NCI-H2029 (cell line): ENCODE measurements at regions not wholly inside any gene's neighbourhood (a gene's known extent, or its start where the extent isn't known, plus 50 kb on each side); places are given as distances from the start of the nearest gene placed in this dataset.
A peak's percentile ranks its signal among the peaks of the same experiment; 100 is the strongest.
"Not testable (repeated sequence)": the region's sequence is repeated elsewhere in the genome, so short reads cannot be mapped to it uniquely, and the experiment has no call there.

Experiments
- DNase-seq: peaks from one replicate; lab custom pipeline; 2025; lab: John Stamatoyannopoulos, UW

DNA sequence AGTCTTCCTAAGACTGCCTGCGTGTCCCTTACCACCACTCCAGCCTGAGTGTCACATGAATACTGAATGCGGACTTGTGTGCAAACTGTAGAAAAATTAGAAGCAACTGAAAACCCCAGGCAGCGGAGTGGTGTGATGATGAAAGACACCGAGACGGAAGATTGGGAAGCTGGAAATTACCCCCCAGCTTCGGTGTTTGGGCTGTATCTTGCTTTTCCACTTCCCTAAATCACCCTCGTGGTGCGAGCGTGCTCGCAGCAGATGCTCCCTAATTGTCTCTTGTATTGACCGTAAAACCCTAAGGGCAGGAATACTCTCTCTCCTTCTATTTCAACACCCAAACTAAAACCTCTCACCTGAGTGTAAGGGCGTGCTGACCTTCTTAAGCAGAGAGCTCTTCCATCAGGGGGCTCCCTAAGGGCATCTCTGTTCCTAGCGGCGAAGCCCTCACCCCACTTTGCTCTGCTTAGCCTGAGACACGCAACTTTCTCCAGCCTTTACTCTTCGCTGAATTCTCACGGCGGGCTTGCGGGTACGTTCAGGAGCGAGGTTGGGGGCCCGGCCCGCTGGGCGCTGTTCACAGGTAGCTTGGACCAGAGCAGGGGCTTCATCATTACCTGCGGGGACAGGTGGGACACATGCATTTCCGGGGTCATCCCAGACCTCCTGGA lies 62.4 kb downstream of the CRYBB2 start:
- no peak for DNase-seq

DNA sequence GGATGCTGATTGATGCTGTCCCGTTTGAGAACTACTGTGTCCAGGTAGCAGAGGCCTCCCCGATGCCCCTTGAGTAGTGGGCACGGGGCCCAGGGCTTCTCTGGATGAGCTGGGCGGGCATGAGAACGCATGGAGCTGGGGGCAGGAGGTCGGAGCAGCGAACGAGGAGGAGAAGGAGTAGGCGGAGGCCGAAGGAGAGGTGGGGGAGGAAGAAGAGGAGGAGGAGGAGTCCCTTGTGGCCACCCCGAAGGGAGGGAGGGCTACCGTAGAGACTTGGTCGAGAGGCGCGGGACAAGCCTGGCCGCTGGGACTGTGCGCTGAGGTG lies 62.9 kb downstream of the CRYBB2 start:
- DNase-seq: no peak

GRCh38 chr22:25282671-25283561 lies 63.5 kb downstream of the CRYBB2 start:
- no peak for DNase-seq

DNA sequence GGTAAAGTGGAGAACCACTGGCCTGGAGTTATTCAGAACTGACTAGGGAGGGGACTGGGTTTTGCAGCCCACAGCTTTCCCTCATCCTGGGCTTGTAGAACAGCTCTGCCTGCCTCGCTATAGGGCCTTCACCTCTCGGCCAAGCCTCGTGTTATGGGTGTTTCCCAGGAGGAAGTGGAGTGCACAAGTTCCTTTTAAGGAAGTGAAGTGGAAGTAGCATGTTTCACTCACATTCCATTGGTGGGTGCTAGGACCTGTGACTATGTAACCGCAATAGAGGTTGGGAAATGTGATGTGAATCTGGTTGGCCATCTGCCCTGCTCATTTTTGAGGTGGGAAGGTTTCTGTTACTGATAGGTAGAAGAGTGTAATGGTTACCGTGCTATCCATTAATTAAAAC lies 69.0 kb downstream of the CRYBB2 start:
- DNase-seq: not testable (repeated sequence)

GRCh38 chr22:25301912-25302311 lies 82.5 kb downstream of the CRYBB2 start:
- DNase-seq: not testable (repeated sequence)

GRCh38 chr22:25309586-25309985 lies 90.1 kb downstream of the CRYBB2 start:
- DNase-seq: not testable (repeated sequence)

- not testable (repeated sequence) for DNase-seq
These were observed 92.5 kb downstream of the CRYBB2 start for GRCh38 chr22:25311924-25312323.

GRCh38 chr22:25318081-25318823 lies 98.8 kb downstream of the CRYBB2 start:
- DNase-seq: no peak

GRCh38 chr22:25327018-25327755 lies 107.7 kb downstream of the CRYBB2 start:
- DNase-seq: no peak

DNA sequence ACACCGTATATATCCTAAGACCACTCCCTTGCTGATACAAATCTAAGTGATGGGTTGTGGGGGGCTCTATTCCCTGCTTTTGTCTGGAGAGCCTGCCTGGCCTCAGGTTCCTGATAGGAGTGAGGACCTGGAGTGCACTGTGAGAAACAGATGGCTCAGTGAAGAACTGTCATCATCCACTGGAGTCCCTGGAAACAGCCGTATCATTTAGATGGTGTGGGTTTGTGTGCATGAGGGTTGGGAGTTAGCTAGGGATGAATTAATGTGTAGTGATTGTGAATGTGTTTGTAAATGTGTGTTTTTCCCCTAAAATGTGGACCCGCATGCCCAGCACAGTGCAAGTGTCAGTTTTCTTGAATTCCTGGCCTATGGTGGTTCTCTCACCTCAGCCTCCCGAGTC lies 111.6 kb downstream of the CRYBB2 start:
- no peak for DNase-seq

- DNase-seq: not testable (repeated sequence)
These were observed 112.5 kb downstream of the CRYBB2 start for GRCh38 chr22:25331911-25332310.

DNA sequence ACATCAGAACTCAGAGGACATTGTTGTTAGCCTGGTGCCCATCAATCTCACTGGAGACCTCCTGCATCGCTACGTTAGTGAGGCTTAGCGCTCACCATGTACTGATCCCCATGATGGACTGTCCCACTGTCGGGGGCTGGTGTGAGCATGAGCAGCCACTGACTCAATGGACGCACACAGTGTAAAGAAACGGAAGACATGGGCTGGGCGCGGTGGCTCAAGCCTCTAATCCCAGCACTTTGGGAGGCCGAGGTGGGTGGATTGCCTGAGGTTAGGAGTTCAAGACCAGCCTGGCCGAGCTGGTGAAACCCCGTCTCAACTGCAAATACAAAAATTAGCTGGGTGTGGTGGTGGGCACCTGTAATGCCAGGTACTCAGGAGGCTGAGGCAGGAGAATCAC lies 112.9 kb downstream of the CRYBB2 start:
- no peak for DNase-seq

- DNase-seq: peak; percentile 53
These were observed 114.7 kb downstream of the CRYBB2 start for GRCh38 chr22:25334162-25334490.

DNA sequence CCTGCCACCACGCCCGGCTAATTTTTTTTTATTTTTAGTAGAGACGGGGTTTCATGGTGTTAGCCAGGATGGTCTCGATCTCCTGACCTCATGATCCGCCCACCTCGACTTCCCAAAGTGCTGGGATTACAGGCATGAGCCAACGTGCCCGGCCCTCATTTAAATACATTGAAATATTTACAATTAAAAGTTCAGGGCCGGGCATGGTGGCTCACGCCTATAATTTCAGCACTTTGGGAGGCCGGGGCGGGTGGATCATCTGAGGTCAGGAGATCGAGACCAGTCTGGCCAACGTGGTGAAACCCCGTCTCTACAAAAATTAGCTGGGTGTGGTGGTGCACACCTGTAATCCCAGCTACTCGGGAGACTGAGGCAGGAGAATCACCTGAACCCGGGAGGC lies 115.2 kb downstream of the CRYBB2 start:
- DNase-seq: not testable (repeated sequence)

- not testable (repeated sequence) for DNase-seq
These were observed 115.8 kb downstream of the CRYBB2 start for GRCh38 chr22:25335276-25335675.

- DNase-seq: not testable (repeated sequence)
These were observed 121.1 kb downstream of the CRYBB2 start for GRCh38 chr22:25340536-25340935.

DNA sequence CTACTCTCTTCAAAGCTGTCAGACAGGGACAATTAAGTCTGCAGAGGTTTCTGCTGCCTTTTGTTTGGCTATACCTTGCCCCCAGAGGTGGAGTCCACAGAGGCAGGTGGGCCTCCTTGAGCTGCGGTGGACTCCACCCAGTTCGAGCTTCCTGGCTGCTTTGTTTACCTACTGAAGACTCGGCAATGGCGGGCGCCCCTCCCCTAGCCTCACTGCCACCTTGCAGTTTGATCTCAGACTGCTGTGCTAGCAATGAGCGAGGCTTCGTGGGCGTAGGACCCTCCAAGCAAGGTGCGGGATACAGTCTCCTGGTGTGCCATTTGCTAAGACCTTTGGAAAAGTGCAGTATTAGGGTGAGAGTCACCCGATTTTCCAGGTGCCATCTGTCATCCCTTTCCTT lies 124.9 kb downstream of the CRYBB2 start:
- DNase-seq: not testable (repeated sequence)

DNA sequence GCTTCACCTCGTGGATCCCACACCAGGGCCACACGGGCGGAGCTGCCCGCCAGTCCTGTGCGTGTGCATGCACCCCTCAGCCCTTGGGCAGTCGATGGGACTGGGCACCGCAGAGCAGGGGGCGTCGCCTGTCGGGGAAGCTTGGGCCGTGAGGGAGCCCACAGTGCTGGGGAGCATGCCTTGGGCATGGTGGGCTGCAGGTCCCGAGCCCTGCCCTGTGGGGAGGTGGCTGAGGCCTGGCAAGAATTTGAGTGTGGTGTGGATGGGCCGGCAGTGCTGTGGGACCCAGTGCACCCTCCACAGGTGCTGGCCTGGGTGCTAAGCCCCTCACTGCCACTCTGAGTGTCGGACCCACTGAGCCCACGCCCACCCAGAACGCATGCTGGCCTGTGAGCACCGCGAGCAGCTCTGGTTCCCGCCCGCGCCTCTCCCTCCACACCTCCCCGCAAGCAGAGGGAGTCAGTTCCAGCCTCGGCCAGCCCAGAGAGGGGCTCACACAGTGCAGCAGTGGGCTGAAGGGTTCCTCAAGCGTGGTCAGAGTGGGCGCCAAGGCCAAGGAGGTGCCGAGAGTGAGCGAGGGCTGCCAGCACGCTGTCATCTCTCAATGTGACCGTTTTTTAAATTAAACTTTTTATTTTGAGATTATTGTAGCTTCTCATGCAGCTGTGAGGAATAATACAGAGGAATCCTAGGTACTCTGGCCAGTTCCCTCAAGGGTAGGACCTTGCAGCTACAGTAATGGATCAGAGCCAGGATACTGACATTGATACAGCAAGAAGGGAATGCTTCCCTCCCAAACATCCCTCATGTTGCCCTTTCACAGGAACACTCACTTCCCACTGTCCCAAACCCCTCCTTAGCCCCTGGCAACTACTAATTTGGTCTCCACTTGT lies 127.7 kb downstream of the CRYBB2 start:
- no peak for DNase-seq

GRCh38 chr22:25347752-25348102 lies 128.3 kb downstream of the CRYBB2 start:
- no peak for DNase-seq

DNA sequence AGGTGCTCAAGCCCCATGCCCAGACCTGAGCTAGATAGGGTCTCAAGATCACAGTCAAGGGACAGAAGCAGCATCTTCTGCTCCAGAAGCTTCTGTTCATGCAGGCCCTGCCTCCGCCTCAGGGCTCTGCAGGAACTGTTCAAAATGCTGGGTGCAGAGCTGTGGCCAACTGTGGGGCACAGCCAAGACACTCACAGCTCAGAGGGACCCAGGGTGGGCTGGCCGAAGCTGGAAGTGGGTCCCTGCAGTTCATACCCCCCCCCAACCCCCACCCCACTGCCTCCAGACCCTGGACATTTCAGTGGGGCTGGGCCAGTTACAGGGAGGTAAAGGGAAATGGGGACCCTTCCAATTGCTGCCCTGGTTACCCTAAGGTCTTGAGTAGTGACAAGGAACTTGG lies 129.0 kb downstream of the CRYBB2 start:
- DNase-seq: no peak

- DNase-seq: not testable (repeated sequence)
These were observed 129.6 kb downstream of the CRYBB2 start for GRCh38 chr22:25348996-25349395.
